H1 (cell line): ENCODE measurements at regions not wholly inside any gene's neighbourhood (a gene's known extent, or its start where the extent isn't known, plus 50 kb on each side); places are given as distances from the start of the nearest gene placed in this dataset.

Source experiments
- TF ChIP-seq, protein P1 (sequence below): fragments of 300-600 bp; sonication (generic); IDR thresholded peaks from 2 replicates; pipeline ENCODE4 v1.7.1; 2012; ENCODE audit warnings: low read length, moderate library complexity, mild to moderate bottlenecking, inconsistent platforms; ENCODE audit not compliant: insufficient replicate concordance
- TF ChIP-seq, protein P2 (sequence below): IDR thresholded peaks from 2 replicates; pipeline ENCODE4 v1.6.1; 2012; ENCODE audit warnings: low read length, inconsistent platforms

- TF ChIP-seq, protein P1, sequence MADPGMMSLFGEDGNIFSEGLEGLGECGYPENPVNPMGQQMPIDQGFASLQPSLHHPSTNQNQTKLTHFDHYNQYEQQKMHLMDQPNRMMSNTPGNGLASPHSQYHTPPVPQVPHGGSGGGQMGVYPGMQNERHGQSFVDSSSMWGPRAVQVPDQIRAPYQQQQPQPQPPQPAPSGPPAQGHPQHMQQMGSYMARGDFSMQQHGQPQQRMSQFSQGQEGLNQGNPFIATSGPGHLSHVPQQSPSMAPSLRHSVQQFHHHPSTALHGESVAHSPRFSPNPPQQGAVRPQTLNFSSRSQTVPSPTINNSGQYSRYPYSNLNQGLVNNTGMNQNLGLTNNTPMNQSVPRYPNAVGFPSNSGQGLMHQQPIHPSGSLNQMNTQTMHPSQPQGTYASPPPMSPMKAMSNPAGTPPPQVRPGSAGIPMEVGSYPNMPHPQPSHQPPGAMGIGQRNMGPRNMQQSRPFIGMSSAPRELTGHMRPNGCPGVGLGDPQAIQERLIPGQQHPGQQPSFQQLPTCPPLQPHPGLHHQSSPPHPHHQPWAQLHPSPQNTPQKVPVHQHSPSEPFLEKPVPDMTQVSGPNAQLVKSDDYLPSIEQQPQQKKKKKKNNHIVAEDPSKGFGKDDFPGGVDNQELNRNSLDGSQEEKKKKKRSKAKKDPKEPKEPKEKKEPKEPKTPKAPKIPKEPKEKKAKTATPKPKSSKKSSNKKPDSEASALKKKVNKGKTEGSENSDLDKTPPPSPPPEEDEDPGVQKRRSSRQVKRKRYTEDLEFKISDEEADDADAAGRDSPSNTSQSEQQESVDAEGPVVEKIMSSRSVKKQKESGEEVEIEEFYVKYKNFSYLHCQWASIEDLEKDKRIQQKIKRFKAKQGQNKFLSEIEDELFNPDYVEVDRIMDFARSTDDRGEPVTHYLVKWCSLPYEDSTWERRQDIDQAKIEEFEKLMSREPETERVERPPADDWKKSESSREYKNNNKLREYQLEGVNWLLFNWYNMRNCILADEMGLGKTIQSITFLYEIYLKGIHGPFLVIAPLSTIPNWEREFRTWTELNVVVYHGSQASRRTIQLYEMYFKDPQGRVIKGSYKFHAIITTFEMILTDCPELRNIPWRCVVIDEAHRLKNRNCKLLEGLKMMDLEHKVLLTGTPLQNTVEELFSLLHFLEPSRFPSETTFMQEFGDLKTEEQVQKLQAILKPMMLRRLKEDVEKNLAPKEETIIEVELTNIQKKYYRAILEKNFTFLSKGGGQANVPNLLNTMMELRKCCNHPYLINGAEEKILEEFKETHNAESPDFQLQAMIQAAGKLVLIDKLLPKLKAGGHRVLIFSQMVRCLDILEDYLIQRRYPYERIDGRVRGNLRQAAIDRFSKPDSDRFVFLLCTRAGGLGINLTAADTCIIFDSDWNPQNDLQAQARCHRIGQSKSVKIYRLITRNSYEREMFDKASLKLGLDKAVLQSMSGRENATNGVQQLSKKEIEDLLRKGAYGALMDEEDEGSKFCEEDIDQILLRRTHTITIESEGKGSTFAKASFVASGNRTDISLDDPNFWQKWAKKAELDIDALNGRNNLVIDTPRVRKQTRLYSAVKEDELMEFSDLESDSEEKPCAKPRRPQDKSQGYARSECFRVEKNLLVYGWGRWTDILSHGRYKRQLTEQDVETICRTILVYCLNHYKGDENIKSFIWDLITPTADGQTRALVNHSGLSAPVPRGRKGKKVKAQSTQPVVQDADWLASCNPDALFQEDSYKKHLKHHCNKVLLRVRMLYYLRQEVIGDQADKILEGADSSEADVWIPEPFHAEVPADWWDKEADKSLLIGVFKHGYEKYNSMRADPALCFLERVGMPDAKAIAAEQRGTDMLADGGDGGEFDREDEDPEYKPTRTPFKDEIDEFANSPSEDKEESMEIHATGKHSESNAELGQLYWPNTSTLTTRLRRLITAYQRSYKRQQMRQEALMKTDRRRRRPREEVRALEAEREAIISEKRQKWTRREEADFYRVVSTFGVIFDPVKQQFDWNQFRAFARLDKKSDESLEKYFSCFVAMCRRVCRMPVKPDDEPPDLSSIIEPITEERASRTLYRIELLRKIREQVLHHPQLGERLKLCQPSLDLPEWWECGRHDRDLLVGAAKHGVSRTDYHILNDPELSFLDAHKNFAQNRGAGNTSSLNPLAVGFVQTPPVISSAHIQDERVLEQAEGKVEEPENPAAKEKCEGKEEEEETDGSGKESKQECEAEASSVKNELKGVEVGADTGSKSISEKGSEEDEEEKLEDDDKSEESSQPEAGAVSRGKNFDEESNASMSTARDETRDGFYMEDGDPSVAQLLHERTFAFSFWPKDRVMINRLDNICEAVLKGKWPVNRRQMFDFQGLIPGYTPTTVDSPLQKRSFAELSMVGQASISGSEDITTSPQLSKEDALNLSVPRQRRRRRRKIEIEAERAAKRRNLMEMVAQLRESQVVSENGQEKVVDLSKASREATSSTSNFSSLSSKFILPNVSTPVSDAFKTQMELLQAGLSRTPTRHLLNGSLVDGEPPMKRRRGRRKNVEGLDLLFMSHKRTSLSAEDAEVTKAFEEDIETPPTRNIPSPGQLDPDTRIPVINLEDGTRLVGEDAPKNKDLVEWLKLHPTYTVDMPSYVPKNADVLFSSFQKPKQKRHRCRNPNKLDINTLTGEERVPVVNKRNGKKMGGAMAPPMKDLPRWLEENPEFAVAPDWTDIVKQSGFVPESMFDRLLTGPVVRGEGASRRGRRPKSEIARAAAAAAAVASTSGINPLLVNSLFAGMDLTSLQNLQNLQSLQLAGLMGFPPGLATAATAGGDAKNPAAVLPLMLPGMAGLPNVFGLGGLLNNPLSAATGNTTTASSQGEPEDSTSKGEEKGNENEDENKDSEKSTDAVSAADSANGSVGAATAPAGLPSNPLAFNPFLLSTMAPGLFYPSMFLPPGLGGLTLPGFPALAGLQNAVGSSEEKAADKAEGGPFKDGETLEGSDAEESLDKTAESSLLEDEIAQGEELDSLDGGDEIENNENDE, result no peak
- TF ChIP-seq, protein P2, sequence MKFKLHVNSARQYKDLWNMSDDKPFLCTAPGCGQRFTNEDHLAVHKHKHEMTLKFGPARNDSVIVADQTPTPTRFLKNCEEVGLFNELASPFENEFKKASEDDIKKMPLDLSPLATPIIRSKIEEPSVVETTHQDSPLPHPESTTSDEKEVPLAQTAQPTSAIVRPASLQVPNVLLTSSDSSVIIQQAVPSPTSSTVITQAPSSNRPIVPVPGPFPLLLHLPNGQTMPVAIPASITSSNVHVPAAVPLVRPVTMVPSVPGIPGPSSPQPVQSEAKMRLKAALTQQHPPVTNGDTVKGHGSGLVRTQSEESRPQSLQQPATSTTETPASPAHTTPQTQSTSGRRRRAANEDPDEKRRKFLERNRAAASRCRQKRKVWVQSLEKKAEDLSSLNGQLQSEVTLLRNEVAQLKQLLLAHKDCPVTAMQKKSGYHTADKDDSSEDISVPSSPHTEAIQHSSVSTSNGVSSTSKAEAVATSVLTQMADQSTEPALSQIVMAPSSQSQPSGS, result no peak
- TF ChIP-seq, all 59 proteins: peak for 1
Observed at GRCh38 chr14:56002876-56003625, 115.2 kb upstream of the PELI2 start (continued).
